ENCODE measurements at regions not wholly inside any gene's neighbourhood (a gene's known extent, or its start where the extent isn't known, plus 50 kb on each side); places are given as distances from the start of the nearest gene placed in this dataset.

- CTCF ChIA-PET = interaction anchor here (0.8 to 1.2 kb wide), 3 partner anchors 8 to 684 kb away, joined by 3 to 4 read pairs (median 4); no protein-coding TSS in a partner anchor
- TF ChIP-seq, protein P1, sequence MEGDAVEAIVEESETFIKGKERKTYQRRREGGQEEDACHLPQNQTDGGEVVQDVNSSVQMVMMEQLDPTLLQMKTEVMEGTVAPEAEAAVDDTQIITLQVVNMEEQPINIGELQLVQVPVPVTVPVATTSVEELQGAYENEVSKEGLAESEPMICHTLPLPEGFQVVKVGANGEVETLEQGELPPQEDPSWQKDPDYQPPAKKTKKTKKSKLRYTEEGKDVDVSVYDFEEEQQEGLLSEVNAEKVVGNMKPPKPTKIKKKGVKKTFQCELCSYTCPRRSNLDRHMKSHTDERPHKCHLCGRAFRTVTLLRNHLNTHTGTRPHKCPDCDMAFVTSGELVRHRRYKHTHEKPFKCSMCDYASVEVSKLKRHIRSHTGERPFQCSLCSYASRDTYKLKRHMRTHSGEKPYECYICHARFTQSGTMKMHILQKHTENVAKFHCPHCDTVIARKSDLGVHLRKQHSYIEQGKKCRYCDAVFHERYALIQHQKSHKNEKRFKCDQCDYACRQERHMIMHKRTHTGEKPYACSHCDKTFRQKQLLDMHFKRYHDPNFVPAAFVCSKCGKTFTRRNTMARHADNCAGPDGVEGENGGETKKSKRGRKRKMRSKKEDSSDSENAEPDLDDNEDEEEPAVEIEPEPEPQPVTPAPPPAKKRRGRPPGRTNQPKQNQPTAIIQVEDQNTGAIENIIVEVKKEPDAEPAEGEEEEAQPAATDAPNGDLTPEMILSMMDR (IDR thresholded peaks at IDR 0.05; ENCODE audit: insufficient read depth, low read length, missing control alignments) = no peak
- no peak for DNase-seq (ENCODE audit: low read depth, low spot score)
Measured at GRCh38 chr6:22829070-22829469, 259.7 kb downstream of the HDGFL1 start.

GRCh38 chr6:22830463-22830862, 261.1 kb downstream of the HDGFL1 start:
- ChIA-PET CTCF (interaction anchor here (1.2 kb wide), 1 partner anchor 10 kb away, joined by 4 read pairs; no protein-coding TSS in a partner anchor), POLR2A (no interaction called here)
- H3K4me3 ChIP-seq (ENCODE audit: low read depth, low read length) = no peak overlapping the region

More at GRCh38 chr6:22829070-22829469, 259.7 kb downstream of the HDGFL1 start:
- POLR2A ChIA-PET = no interaction called here
- H3K4me3 ChIP-seq (ENCODE audit: low read depth, low read length) = no peak overlapping the region

GRCh38 chr6:22833191-22833590, 263.8 kb downstream of the HDGFL1 start:
- TF ChIP-seq, protein P1 (IDR thresholded peaks at IDR 0.05; ENCODE audit: insufficient read depth, low read length, missing control alignments) = no peak
- no peak for DNase-seq (ENCODE audit: low read depth, low spot score)
- ChIA-PET CTCF (interaction anchor here (0.6 kb wide), 1 partner anchor 785 kb away, joined by 3 read pairs; no protein-coding TSS in a partner anchor), POLR2A (no interaction called here)
- H3K4me3 ChIP-seq (ENCODE audit: low read depth, low read length) = no peak overlapping the region

More at GRCh38 chr6:22830463-22830862, 261.1 kb downstream of the HDGFL1 start:
- DNase-seq (ENCODE audit: low read depth, low spot score) = no peak
- TF ChIP-seq, protein P1 (IDR thresholded peaks at IDR 0.05; ENCODE audit: insufficient read depth, low read length, missing control alignments) = no peak

GRCh38 chr6:22838345-22838744, 269.0 kb downstream of the HDGFL1 start:
- no peak for DNase-seq (ENCODE audit: low read depth, low spot score)
- POLR2A ChIA-PET = no interaction called here
- CTCF ChIA-PET = no interaction called here
- TF ChIP-seq, protein P1 (IDR thresholded peaks at IDR 0.05; ENCODE audit: insufficient read depth, low read length, missing control alignments) = no peak
- H3K4me3 ChIP-seq (ENCODE audit: low read depth, low read length) = no peak overlapping the region

DNA sequence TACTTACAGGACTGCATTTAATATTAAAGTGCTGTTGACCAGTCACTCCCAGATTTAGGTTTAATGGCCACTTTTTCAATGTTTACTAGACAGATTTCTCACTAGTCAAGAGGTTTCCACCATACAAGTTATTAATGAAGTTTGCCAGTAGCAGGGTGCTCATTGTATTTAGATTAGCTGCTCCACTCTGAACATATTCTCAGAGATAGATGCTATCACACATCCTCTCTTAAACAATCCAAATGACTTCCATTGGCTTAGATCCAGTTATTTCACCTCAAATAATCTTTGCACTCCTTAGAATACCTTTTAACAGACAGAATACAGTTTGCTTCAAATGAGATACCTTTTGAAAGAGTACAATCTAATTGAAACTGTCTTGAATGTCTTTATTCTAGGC, 276.1 kb downstream of the HDGFL1 start:
- POLR2A ChIA-PET = no interaction called here
- CTCF ChIA-PET = no interaction called here
- TF ChIP-seq, protein P1 (IDR thresholded peaks at IDR 0.05; ENCODE audit: insufficient read depth, low read length, missing control alignments) = no peak
- no peak overlapping the region for H3K4me3 ChIP-seq (ENCODE audit: low read depth, low read length)
- DNase-seq (ENCODE audit: low read depth, low spot score) = no peak

- DNase-seq (ENCODE audit: low read depth, low spot score) = no peak
- TF ChIP-seq, protein P1 (IDR thresholded peaks at IDR 0.05; ENCODE audit: insufficient read depth, low read length, missing control alignments) = no peak
- POLR2A ChIA-PET = no interaction called here
- H3K4me3 ChIP-seq (ENCODE audit: low read depth, low read length) = no peak overlapping the region
- CTCF ChIA-PET = no interaction called here
Measured at GRCh38 chr6:22848121-22848520, 278.8 kb downstream of the HDGFL1 start.
